DMS 273 treated with DMSO at 0.1 percent for 48 hours (cell line): ENCODE measurements at regions not wholly inside any gene's neighbourhood (a gene's known extent, or its start where the extent isn't known, plus 50 kb on each side); places are given as distances from the start of the nearest gene placed in this dataset.

Source experiments
- DNase-seq: peaks from one replicate; lab custom pipeline; 2025; lab: John Stamatoyannopoulos, UW

- DNase-seq = no peak
These were observed 901.7 kb downstream of the NTRK3 start for GRCh38 chr15:87354661-87355410.

- no peak for DNase-seq
These were observed 907.4 kb downstream of the NTRK3 start for GRCh38 chr15:87349181-87349580.

GRCh38 chr15:87348746-87349145 lies 907.8 kb downstream of the NTRK3 start:
- DNase-seq = no peak

- no peak for DNase-seq
These were observed 908.6 kb downstream of the NTRK3 start for GRCh38 chr15:87347806-87348515.

GRCh38 chr15:87345961-87346360 lies 910.6 kb downstream of the NTRK3 start:
- DNase-seq = no peak

DNA sequence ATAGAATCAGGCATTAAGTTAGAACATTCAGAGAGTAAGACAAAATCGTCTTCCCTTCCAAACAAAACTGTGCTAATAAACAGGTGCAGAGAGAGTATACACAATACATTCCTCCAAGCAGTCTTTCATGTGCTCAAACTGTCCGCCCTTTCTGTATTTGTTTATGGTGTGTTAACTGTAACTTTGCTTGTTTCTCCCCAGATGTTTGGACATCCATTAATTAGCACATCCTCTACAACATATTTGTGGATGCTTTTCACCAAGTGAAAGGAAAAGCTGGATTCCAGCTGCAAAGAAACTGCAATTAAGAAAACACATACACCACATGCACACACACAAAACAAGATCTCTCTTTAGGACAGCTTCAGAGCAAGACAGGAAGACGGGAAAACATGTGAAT lies 912.6 kb downstream of the NTRK3 start:
- DNase-seq = no peak

DNA sequence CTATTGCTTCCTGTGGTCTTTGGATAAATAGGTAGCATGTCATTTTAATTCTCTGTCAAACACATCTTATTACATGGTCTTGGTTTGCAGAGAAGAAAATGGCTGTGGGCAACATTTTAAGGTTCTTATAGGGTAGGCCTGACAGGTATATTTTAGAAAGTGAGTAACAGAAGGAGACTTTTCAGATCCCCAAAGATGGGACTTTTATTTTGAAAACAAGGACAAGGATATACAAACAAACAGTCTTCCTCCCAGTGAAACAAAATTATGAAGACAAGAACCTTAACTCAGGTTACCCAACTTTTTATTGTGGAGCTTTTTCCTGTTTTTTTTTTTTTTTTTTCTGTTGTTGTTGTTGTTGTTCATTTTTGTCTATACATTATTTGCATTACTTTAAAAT lies 916.2 kb downstream of the NTRK3 start:
- DNase-seq = no peak

DNA sequence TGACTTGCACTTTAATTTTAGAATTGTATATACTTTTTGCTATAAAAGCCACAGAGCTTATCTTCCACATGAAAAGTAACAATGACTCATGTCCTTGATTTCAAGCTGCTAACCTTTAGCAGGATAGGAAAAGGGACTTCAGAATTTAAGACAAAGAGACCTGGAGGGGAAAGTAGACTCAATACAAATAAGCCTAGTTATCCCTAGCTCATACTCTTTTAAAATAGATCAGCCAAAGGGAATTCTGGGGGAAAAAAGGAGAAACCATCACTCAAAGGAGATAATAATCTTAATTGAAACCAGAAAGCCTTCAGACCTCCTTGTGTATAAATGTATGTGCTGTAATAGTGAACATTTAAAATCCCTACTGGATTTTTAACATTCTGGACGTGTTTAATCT lies 930.3 kb downstream of the NTRK3 start:
- DNase-seq = no peak

- no peak for DNase-seq
These were observed 933.7 kb downstream of the NTRK3 start for GRCh38 chr15:87322870-87323269.

DNA sequence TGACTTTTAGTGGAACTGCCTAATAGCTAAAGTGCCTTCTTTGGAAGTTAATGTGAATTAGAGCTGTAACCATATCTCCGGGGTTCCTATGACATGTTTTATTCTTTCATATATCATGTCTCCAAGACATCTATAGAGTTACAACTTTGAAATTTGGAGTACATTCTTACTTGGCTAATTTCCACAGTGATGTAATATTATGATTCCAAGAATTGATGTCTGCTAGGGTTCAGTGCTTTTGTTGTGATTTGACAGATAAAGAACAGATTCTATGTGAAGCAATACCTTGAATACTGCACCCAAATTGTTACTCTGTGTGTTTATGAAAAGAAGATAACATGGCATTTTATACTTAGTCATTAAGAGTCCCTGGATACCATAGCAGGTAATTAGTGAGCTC lies 934.3 kb downstream of the NTRK3 start:
- no peak for DNase-seq

GRCh38 chr15:87317900-87318299 lies 938.6 kb downstream of the NTRK3 start:
- DNase-seq = no peak

DNA sequence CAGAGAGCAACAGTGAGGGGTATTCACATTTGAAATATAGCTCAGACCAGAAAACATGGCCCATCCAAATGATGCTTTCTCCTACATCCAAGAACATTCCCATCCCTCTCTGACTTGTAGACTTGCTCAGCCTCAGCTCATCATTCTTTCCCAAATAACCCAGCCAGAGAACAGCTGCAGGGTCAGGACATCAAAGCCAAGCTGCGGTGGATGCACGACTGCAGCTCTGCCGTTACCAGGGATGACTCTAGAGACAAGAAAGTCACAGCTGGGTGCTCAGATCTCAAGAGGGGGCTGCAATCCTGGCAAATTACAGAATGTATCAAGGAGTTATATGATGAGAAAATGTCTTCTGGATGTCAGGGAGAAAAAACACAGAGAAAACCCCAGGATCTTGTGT lies 944.3 kb downstream of the NTRK3 start:
- no peak for DNase-seq

DNA sequence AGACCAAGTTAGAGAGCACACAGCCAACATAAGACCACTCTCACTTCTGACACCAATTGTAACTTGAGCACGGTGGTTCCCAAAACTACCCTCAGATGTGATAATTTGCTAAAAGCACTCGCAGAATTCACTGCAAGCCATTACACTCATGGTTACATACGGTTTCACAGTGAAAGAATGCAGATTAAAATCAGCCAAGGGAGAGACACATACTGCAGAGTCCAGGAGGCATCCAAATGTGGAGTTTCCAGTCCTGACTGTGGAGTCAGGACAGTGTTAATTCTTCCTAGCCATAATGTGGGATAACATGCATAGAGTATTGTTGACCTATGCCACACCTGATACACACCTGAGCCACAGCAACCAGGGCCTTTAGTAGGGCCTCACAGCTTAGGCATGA lies 956.4 kb downstream of the NTRK3 start:
- DNase-seq = no peak

- DNase-seq = no peak
These were observed 961.7 kb downstream of the NTRK3 start for GRCh38 chr15:87294854-87295253.

DNA sequence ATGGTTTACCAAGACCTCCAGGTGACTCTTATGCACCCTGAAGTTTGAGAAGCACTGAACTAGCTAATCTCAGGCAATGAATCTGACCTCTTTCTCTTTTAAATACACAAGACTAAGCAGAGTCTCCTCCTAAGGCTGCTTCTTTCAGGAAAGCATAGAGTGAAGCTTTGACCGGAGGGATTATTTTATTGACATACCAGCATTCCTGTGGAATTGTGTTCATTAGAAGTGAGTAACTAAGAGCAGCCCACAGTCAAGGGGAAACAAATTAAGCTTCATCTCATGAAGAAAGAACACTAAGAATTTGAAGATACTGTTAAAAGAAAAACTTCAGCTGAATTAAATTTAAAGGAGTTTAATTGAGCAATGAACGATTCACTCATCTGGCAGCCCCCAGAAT lies 963.5 kb downstream of the NTRK3 start:
- DNase-seq = no peak

DNA sequence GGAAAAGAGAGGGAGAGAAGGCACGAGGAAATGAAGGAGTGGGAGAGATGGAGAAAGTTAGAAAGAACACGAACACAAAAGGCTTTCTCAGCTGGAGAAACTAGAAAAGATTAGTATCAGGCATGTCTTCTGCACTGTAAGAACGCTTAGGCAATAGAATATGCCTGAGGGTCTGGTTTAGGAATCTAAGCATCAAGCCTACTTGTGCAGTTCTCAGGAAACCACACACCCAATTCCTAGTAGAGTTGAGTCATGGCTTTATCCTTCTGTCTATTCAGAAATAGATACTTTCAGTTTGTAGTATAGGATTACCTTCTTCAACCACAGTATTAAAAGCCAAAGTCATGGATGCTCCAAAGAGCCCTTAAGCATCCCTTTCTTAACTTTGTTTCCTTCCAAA lies 969.4 kb downstream of the NTRK3 start:
- DNase-seq = no peak

GRCh38 chr15:87269566-87269965 lies 987.0 kb downstream of the NTRK3 start:
- DNase-seq = no peak

GRCh38 chr15:87268675-87269074 lies 987.9 kb downstream of the NTRK3 start:
- DNase-seq = no peak

GRCh38 chr15:87267798-87268197 lies 988.7 kb downstream of the NTRK3 start:
- no peak for DNase-seq

DNA sequence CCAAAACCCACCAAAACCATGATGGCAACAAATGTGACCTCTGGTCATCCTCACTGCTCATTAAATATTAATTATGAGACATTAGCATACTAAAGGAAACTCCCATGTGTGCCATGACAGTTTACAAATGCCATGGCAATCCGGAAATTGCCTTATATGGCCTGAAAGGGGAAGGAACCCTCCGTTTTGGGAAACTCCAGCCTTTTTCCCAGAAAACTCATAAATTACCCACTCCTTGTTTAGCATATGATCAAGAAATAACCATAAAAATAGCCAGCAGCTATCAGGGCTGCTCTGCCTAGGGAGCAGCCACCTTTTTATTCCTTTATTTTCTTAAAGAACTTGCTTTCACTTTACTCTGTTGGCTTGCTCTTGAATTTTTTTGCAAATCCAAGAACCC lies 992.7 kb downstream of the NTRK3 start:
- no peak for DNase-seq

- DNase-seq = no peak
These were observed 993.2 kb downstream of the NTRK3 start for GRCh38 chr15:87263296-87263695.

GRCh38 chr15:87245592-87245991 lies 1010.9 kb downstream of the NTRK3 start:
- DNase-seq = no peak

DNA sequence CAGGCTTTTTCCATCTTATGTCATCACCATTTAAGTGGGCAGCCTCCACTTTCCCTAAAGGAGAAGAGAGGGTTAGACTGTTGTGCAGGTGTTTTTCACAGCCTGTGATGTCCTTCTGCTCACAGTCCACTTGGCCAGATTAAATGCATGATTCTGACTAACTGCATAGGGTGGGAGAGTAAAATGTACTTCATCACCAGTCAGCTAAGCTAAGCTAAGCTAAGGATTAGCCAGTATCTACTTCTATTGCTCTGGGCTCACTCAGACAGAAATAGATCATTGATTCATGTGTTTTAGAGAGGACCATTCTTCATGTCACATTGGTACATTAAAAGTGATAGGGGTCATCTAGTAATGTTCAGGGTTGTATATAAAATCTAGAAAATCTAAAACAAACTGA lies 1013.1 kb downstream of the NTRK3 start:
- DNase-seq = no peak
